CD14-positive monocyte (primary cell): ENCODE measurements at regions not wholly inside any gene's neighbourhood (a gene's known extent, or its start where the extent isn't known, plus 50 kb on each side); places are given as distances from the start of the nearest gene placed in this dataset.

ENCODE experiments used
- DNase-seq, 3 donors: peaks; one replicate each; pipeline ENCODE4 v3.0.0-alpha.2; 2011 to 2022
- H2AFZ ChIP-seq: 2 replicates; pipeline ENCODE4 v1.6.0; 2012; ENCODE audit warnings: mild to moderate bottlenecking, low read depth, low read length, inconsistent platforms; ENCODE audit not compliant: insufficient read depth, poor library complexity, severe bottlenecking
- H3K27ac ChIP-seq, 2 donors: 1 replicate in 1 of 2; 2 replicates in 1 of 2; pipeline ENCODE4 v1.5.1; 2012 to 2013; ENCODE audit warnings: low read length in 2 of 2, control low read depth in 1 of 2, inconsistent platforms in 1 of 2, low read depth in 1 of 2, mild to moderate bottlenecking in 1 of 2
- H3K27me3 ChIP-seq, 2 donors: one replicate each; pipeline versions ENCODE4 v1.6.0 to v1.6.1; 2011 to 2013; ENCODE audit warnings: low read length in 2 of 2; ENCODE audit not compliant: control insufficient read depth in 2 of 2, insufficient read depth in 2 of 2
- H3K36me3 ChIP-seq, 2 donors: replicated peaks in 1 of 2; 1 replicate in 1 of 2; 2 replicates in 1 of 2; pipeline versions ENCODE4 v1.5.1 to v1.6.1; 2012 to 2013; ENCODE audit warnings: low read length in 2 of 2, control low read depth in 1 of 2, inconsistent platforms in 1 of 2, mild to moderate bottlenecking in 1 of 2; ENCODE audit not compliant: insufficient read depth in 2 of 2, control insufficient read depth in 1 of 2
- H3K4me1 ChIP-seq, 2 donors: 1 replicate in 1 of 2; 2 replicates in 1 of 2; pipeline versions ENCODE4 v1.5.1 to v1.6.1; 2012 to 2013; ENCODE audit warnings: low read length in 2 of 2, control low read depth in 1 of 2, inconsistent platforms in 1 of 2, mild to moderate bottlenecking in 1 of 2, moderate library complexity in 1 of 2; ENCODE audit not compliant: insufficient read depth in 2 of 2, control insufficient read depth in 1 of 2
- H3K4me2 ChIP-seq: replicated peaks from 2 replicates; pipeline ENCODE3; 2012; ENCODE audit warnings: low read length, moderate library complexity, mild to moderate bottlenecking; ENCODE audit not compliant: poor library complexity, severe bottlenecking; ENCODE audit errors: extremely low read depth
- H3K4me3 ChIP-seq, 3 experiments: fragments of 200-600 bp in 1 of 3; sonication (generic) in 1 of 3; replicated peaks in 1 of 3; 1 replicate in 2 of 3; 2 replicates in 1 of 3; pipeline ENCODE4 v1.5.1; 2011 to 2013; ENCODE audit warnings: low read length in 3 of 3, mild to moderate bottlenecking in 3 of 3, control low read depth in 2 of 3, low read depth in 2 of 3, inconsistent platforms in 1 of 3, moderate library complexity in 1 of 3
- H3K79me2 ChIP-seq: 2 replicates; pipeline ENCODE4 v1.6.0; 2012; ENCODE audit warnings: mild to moderate bottlenecking, control low read depth, inconsistent platforms, low read length, moderate library complexity; ENCODE audit not compliant: insufficient read depth
- H3K9ac ChIP-seq: 2 replicates; pipeline ENCODE4 v1.6.0; 2017; ENCODE audit warnings: low read length, mild to moderate bottlenecking; ENCODE audit not compliant: insufficient read depth, poor library complexity, severe bottlenecking
- H3K9me3 ChIP-seq, 2 donors: replicated peaks in 1 of 2; 1 replicate in 1 of 2; 2 replicates in 1 of 2; pipeline versions ENCODE4 v1.5.1 to v1.6.1; 2012 to 2013; ENCODE audit warnings: low read length in 2 of 2, control low read depth in 1 of 2; ENCODE audit not compliant: control insufficient read depth in 1 of 2, insufficient read depth in 1 of 2
- H4K20me1 ChIP-seq: 2 replicates; pipeline ENCODE4 v1.6.0; 2012; ENCODE audit warnings: mild to moderate bottlenecking, low read length, control low read depth, moderate library complexity; ENCODE audit not compliant: insufficient read depth
- H3K27ac Mint-ChIP-seq, 7 donors: one replicate each; pipeline ENCODE4 v1.8.0; 2020; ENCODE audit warnings: mild to moderate bottlenecking in 7 of 7, mixed read lengths in 7 of 7, moderate library complexity in 6 of 7, inconsistent platforms in 2 of 7
- H3K27me3 Mint-ChIP-seq, 3 donors: one replicate each; pipeline ENCODE4 v1.8.0; 2021 to 2022; ENCODE audit warnings: low read depth in 3 of 3, mild to moderate bottlenecking in 3 of 3, mixed read lengths in 3 of 3, moderate library complexity in 3 of 3, inconsistent platforms in 1 of 3
- H3K36me3 Mint-ChIP-seq, 2 donors: one replicate each; pipeline ENCODE4 v1.8.0; 2020; ENCODE audit warnings: mixed read lengths in 2 of 2, inconsistent platforms in 1 of 2, mild to moderate bottlenecking in 1 of 2
- H3K4me1 Mint-ChIP-seq: one replicate; pipeline ENCODE4 v1.8.0; 2020; ENCODE audit warnings: mild to moderate bottlenecking, mixed read lengths
- H3K4me3 Mint-ChIP-seq, 2 donors: one replicate each; pipeline ENCODE4 v1.8.0; 2020; ENCODE audit warnings: mild to moderate bottlenecking in 2 of 2, mixed read lengths in 2 of 2, moderate library complexity in 1 of 2
- H3K9me3 Mint-ChIP-seq, 7 donors: one replicate each; pipeline ENCODE4 v1.8.0; 2020 to 2022; ENCODE audit warnings: mixed read lengths in 7 of 7, mild to moderate bottlenecking in 6 of 7, moderate library complexity in 6 of 7, inconsistent platforms in 2 of 7
- WGBS: methylation state at CpG from one replicate; pipeline ENCODE4 v1.1.5; 2013; ENCODE audit warnings: missing lambda C conversion rate; ENCODE audit not compliant: insufficient coverage; 5-methylcytosine and 5-hydroxymethylcytosine counted together
- intact Hi-C, 2 donors: fragments of 100-400 bp; cut with micrococcal nuclease; formaldehyde crosslinking; loops; one replicate each; pipeline versions ENCODE4 v1.15.0 to v1.15.1; 2023
- TF ChIP-seq, protein P1 (sequence below): fragments of 200-600 bp; IDR thresholded peaks from one replicate; pipeline ENCODE4 v1.8.0; 2022; ENCODE audit warnings: antibody characterized with exemption, mild to moderate bottlenecking

DNA sequence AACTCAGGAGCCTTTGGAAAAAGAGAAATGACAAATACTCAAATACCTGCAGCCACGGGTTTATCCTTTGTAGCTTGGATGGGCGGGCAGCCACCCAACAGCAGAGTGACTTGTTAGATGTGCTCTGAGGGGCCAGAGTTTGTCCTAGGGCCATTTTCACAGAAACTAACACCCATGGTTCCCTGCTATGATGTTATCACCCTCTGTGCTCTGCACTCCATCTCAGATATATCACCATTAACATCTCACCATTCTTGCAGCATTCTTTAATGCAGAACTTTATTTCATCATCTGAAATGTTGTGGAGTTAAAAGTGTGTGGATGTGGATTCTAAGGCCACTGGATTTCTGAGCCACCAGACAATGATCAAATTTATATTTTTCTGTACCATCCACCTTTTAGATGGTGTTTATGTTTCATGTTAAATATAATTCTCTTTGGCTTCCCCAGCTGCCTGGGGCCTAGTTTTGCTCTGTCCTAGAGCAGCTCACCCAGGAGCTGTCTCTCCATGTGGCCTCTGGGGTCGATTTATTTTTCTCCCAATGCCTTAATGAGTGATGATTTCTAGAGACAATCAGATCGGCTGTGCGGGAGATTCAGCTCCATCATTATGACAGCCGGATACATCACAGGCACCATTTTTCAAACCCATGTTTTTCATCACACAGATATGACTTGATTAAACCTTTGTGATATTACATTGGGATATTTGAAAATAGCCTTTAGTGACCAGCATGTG is 380.8 kb downstream of the BCOR start:
- H3K4me1 Mint-ChIP-seq = peaks cover 9% of the 10 kb centered on the region
- Histone ChIP-seq H3K79me2 (no peaks in the 10 kb centered on the region), H3K9ac (no peak overlapping the region), H3K36me3 (no peaks in the 10 kb centered on the region), H2AFZ (no peak overlapping the region), H3K27ac (no peak overlapping the region), H4K20me1 (no peaks in the 10 kb centered on the region), H3K4me1 (no peaks in the 10 kb centered on the region), H3K4me3 (no peak overlapping the region), H3K9me3 (no peaks in the 10 kb centered on the region), H3K4me2 (no peak overlapping the region), H3K27me3 (no peaks in the 10 kb centered on the region)
- no peak overlapping the region for H3K4me3 Mint-ChIP-seq
- DNase-seq = no peak
- no CpG with 5 or more reads among the region's 6 CpGs for WGBS
- peaks cover 0 to 5% (median 0%) of the 10 kb centered on the region in 3 donors for H3K27me3 Mint-ChIP-seq
- TF ChIP-seq, protein P1, sequence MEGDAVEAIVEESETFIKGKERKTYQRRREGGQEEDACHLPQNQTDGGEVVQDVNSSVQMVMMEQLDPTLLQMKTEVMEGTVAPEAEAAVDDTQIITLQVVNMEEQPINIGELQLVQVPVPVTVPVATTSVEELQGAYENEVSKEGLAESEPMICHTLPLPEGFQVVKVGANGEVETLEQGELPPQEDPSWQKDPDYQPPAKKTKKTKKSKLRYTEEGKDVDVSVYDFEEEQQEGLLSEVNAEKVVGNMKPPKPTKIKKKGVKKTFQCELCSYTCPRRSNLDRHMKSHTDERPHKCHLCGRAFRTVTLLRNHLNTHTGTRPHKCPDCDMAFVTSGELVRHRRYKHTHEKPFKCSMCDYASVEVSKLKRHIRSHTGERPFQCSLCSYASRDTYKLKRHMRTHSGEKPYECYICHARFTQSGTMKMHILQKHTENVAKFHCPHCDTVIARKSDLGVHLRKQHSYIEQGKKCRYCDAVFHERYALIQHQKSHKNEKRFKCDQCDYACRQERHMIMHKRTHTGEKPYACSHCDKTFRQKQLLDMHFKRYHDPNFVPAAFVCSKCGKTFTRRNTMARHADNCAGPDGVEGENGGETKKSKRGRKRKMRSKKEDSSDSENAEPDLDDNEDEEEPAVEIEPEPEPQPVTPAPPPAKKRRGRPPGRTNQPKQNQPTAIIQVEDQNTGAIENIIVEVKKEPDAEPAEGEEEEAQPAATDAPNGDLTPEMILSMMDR = no peak
- H3K27ac Mint-ChIP-seq = no peak overlapping the region
- intact Hi-C loops = no loop called here
- no peaks in the 10 kb centered on the region for H3K36me3 Mint-ChIP-seq
- H3K9me3 Mint-ChIP-seq = peaks cover 0 to 3% (median 0%) of the 10 kb centered on the region in 7 donors

DNA sequence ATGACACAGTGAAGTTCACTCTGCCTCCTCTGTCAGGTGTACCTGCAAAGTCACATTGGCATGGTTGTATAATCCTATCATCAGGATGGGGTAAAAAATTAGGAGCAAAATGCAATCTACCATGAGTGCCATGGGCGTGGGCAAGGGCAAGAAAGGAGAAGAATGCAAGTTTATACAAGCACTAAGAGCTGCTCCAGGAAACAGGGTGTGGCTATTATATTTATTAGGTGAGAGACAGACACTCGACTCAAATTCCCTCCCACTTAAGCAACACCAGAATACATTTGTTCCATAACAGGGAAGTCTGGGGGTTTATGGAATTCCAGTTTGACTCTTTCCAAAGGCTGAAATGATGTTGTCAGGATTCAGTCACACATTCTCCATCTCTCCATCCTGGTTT is 378.8 kb downstream of the BCOR start:
- H3K4me3 Mint-ChIP-seq = no peak overlapping the region
- H3K27ac Mint-ChIP-seq = no peak overlapping the region
- Histone ChIP-seq H3K4me3 (no peak overlapping the region), H3K27ac (no peak overlapping the region), H4K20me1 (no peaks in the 10 kb centered on the region), H3K4me2 (no peak overlapping the region), H3K9me3 (no peaks in the 10 kb centered on the region), H3K4me1 (no peaks in the 10 kb centered on the region), H3K9ac (no peak overlapping the region), H3K36me3 (no peaks in the 10 kb centered on the region), H2AFZ (no peak overlapping the region), H3K79me2 (no peaks in the 10 kb centered on the region), H3K27me3 (no peaks in the 10 kb centered on the region)
- intact Hi-C loops = no loop called here
- no CpG with 5 or more reads among the region's 2 CpGs for whole genome bisulfite sequencing
- DNase-seq = no peak
- H3K4me1 Mint-ChIP-seq = peaks cover 12% of the 10 kb centered on the region
- peaks cover 0 to 9% (median 0%) of the 10 kb centered on the region in 7 donors for H3K9me3 Mint-ChIP-seq
- TF ChIP-seq, protein P1 = no peak
- peaks cover 0 to 7% (median 6%) of the 10 kb centered on the region in 3 donors for H3K27me3 Mint-ChIP-seq
- no peaks in the 10 kb centered on the region for H3K36me3 Mint-ChIP-seq
